KMS-11 (cell line): ENCODE measurements at regions not wholly inside any gene's neighbourhood (a gene's known extent, or its start where the extent isn't known, plus 50 kb on each side); places are given as distances from the start of the nearest gene placed in this dataset.

Experiments
- H2AFZ ChIP-seq: fragments of 200-600 bp; sonication (generic); 2 replicates; pipeline ENCODE4 v1.6.1; 2016; ENCODE audit warnings: antibody characterized with exemption, mixed run types, low read depth
- H3K27ac ChIP-seq: fragments of 200-600 bp; sonication (generic); 2 replicates; pipeline ENCODE4 v1.6.1; 2016; ENCODE audit warnings: mild to moderate bottlenecking, mixed run types
- H3K27me3 ChIP-seq: fragments of 200-600 bp; sonication (generic); 2 replicates; pipeline ENCODE4 v1.6.1; 2017; ENCODE audit warnings: mild to moderate bottlenecking, low read depth, mixed run types, moderate library complexity; ENCODE audit not compliant: insufficient read depth
- H3K36me3 ChIP-seq: fragments of 200-600 bp; sonication (generic); 2 replicates; pipeline ENCODE4 v1.6.1; 2017; ENCODE audit warnings: mild to moderate bottlenecking, mixed run types; ENCODE audit not compliant: insufficient read depth
- H3K4me1 ChIP-seq: fragments of 200-600 bp; sonication (generic); 2 replicates; pipeline ENCODE4 v1.6.1; 2016; ENCODE audit warnings: mild to moderate bottlenecking, low read depth, mixed run types; ENCODE audit not compliant: poor library complexity, severe bottlenecking
- H3K4me2 ChIP-seq: fragments of 200-600 bp; sonication (generic); 2 replicates; pipeline ENCODE4 v1.7.0; 2016; ENCODE audit warnings: mild to moderate bottlenecking, mixed run types
- H3K4me3 ChIP-seq: fragments of 200-600 bp; sonication (generic); IDR thresholded peaks from 2 replicates; pipeline ENCODE4 v1.6.1; 2017; ENCODE audit warnings: low read depth, low read length, mixed read lengths; ENCODE audit not compliant: insufficient read depth
- H3K79me2 ChIP-seq: fragments of 200-600 bp; sonication (generic); 2 replicates; pipeline ENCODE4 v1.6.1; 2016; ENCODE audit warnings: low read depth, mixed run types; ENCODE audit not compliant: insufficient read depth
- H3K9ac ChIP-seq: fragments of 200-600 bp; sonication (generic); 2 replicates; pipeline ENCODE4 v1.6.1; 2016; ENCODE audit warnings: mild to moderate bottlenecking, mixed run types
- H4K20me1 ChIP-seq: fragments of 200-600 bp; sonication (generic); 2 replicates; pipeline ENCODE4 v1.6.1; 2016; ENCODE audit warnings: mild to moderate bottlenecking, mixed run types; ENCODE audit not compliant: insufficient read depth
- CTCF ChIP-seq: fragments of 200-600 bp; sonication (generic); conservative IDR thresholded peaks from 2 replicates; pipeline ENCODE4 v1.6.1; 2017; ENCODE audit warnings: low read depth, mild to moderate bottlenecking, antibody characterized with exemption, low read length, moderate library complexity, mixed read lengths

GRCh38 chr6:140566781-140567277, 1192.4 kb upstream of the CITED2 start:
- no peaks in the 10 kb centered on the region for H3K4me1 ChIP-seq
- no peaks in the 10 kb centered on the region for H4K20me1 ChIP-seq
- no peaks in the 10 kb centered on the region for H3K27me3 ChIP-seq
- no peaks in the 10 kb centered on the region for H3K36me3 ChIP-seq
- no peak overlapping the region for H3K27ac ChIP-seq
- TF ChIP-seq CTCF: no peak
- H2AFZ ChIP-seq: no peak overlapping the region
- no peaks in the 10 kb centered on the region for H3K79me2 ChIP-seq
- H3K4me2 ChIP-seq: no peak overlapping the region
- H3K4me3 ChIP-seq: no peak overlapping the region
- H3K9ac ChIP-seq: no peak overlapping the region

- no peaks in the 10 kb centered on the region for H3K79me2 ChIP-seq
These were observed 1189.3 kb upstream of the CITED2 start for GRCh38 chr6:140563728-140564127.

GRCh38 chr6:140561701-140562100, 1187.3 kb upstream of the CITED2 start:
- no peak overlapping the region for H3K4me2 ChIP-seq
- no peak overlapping the region for H3K4me3 ChIP-seq
- H2AFZ ChIP-seq: no peak overlapping the region
- H3K36me3 ChIP-seq: no peaks in the 10 kb centered on the region
- no peak overlapping the region for H3K27ac ChIP-seq
- TF ChIP-seq CTCF: no peak
- no peaks in the 10 kb centered on the region for H3K27me3 ChIP-seq
- no peaks in the 10 kb centered on the region for H3K4me1 ChIP-seq
- no peaks in the 10 kb centered on the region for H4K20me1 ChIP-seq
- no peaks in the 10 kb centered on the region for H3K79me2 ChIP-seq
- H3K9ac ChIP-seq: no peak overlapping the region

More at GRCh38 chr6:140563728-140564127, 1189.3 kb upstream of the CITED2 start:
- no peak overlapping the region for H2AFZ ChIP-seq
- no peak overlapping the region for H3K4me2 ChIP-seq
- no peaks in the 10 kb centered on the region for H4K20me1 ChIP-seq
- no peak overlapping the region for H3K27ac ChIP-seq
- no peak overlapping the region for H3K4me3 ChIP-seq
- H3K4me1 ChIP-seq: no peaks in the 10 kb centered on the region
- no peak overlapping the region for H3K9ac ChIP-seq
- no peaks in the 10 kb centered on the region for H3K27me3 ChIP-seq
- TF ChIP-seq CTCF: no peak
- no peaks in the 10 kb centered on the region for H3K36me3 ChIP-seq

GRCh38 chr6:140560671-140561070, 1186.2 kb upstream of the CITED2 start:
- Histone ChIP-seq H3K27ac (no peak overlapping the region), H4K20me1 (no peaks in the 10 kb centered on the region), H3K4me2 (no peak overlapping the region), H3K9ac (no peak overlapping the region), H3K4me3 (no peak overlapping the region), H2AFZ (no peak overlapping the region), H3K36me3 (no peaks in the 10 kb centered on the region), H3K27me3 (no peaks in the 10 kb centered on the region), H3K79me2 (no peaks in the 10 kb centered on the region), H3K4me1 (no peaks in the 10 kb centered on the region)
- TF ChIP-seq CTCF: no peak
